ENCODE measurements at regions not wholly inside any gene's neighbourhood (a gene's known extent, or its start where the extent isn't known, plus 50 kb on each side); places are given as distances from the start of the nearest gene placed in this dataset.

DNA sequence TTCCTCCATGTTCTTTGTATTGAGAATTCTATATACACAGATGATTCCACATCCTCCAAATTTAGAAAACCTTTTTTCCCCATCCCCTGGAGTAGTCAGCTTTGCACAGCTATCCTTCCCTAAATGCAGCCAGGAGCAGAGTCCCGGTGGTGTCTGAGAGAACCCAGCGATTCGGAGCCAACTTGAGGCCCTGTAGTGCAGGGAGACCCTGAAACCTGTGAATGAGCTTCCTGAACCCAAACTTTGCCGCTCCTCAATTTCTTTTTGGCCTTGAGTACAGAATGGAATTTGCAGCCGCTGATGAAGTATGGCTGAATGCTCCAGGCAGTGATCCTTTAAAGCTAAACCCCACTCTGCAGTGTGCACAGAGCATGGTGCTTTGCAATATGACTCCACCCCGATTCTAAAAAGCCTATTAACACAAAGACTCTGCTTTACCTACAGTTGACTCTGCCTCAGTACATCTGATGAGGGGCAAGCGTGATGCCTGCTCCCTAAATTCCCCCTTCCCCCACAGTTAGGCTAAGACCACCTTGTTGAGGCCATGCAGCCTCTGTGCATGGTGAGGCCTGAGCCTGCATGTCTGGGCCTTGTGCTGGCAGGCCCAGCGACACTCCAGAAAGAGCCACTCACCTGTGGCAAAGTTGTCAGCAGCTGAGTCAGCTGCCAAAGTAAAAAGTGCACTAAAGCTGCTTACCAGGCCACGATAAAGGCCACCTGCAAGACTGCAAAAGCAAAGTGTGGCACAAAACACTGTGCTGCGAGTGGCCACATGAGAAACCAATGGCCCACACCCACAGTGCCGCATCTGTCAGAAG is 82.1 kb downstream of the PLEKHG1 start:
- no peak overlapping the region for H3K4me3 ChIP-seq (ENCODE audit: low read depth, low read length)
- TF ChIP-seq, protein P1, sequence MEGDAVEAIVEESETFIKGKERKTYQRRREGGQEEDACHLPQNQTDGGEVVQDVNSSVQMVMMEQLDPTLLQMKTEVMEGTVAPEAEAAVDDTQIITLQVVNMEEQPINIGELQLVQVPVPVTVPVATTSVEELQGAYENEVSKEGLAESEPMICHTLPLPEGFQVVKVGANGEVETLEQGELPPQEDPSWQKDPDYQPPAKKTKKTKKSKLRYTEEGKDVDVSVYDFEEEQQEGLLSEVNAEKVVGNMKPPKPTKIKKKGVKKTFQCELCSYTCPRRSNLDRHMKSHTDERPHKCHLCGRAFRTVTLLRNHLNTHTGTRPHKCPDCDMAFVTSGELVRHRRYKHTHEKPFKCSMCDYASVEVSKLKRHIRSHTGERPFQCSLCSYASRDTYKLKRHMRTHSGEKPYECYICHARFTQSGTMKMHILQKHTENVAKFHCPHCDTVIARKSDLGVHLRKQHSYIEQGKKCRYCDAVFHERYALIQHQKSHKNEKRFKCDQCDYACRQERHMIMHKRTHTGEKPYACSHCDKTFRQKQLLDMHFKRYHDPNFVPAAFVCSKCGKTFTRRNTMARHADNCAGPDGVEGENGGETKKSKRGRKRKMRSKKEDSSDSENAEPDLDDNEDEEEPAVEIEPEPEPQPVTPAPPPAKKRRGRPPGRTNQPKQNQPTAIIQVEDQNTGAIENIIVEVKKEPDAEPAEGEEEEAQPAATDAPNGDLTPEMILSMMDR (conservative IDR thresholded peaks at IDR 0.05; ENCODE audit: low read depth, low read length): no peak
- DNase-seq (ENCODE audit: low read depth): no peak

DNA sequence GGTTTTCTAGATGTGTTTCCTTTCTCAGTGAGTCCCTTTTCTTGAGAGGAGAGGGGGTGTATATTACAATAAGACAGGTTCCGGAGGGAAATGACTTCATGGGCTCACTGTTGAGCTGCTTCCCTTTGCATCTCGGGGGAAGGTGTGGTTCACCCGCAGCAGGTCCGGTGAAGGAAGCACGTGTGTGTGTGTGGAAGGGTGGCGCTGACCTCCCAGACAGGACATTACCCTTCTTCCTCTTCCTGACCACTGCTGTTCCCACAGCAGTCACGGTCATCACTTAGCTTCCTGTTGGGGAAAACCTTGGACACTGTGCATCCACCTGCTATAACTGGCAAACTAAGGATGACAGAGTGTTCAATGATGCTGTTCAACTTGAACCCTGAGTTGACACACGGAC is 83.6 kb downstream of the PLEKHG1 start:
- H3K4me3 ChIP-seq (ENCODE audit: low read depth, low read length): no peak overlapping the region
- TF ChIP-seq, protein P1 (conservative IDR thresholded peaks at IDR 0.05; ENCODE audit: low read depth, low read length): no peak
- no peak for DNase-seq (ENCODE audit: low read depth)

DNA sequence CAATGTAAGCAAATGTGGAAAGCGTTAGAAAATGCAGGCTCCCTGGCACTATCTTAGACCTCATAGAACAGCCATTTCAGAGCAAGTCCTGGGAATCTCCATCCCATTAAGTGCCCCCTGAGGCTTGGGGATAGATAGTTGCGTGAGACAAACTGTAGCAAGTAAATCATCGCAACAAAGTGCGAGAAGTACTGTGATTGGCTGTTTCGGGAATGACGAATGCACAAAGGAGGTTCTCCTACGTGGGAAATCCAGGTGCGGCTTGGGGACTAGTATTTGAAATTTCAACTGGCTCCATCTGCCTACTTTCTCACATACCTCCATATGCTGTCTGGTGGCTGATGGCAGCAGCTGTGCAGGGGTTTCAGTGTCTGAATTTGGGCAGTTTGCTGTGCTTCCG is 84.5 kb downstream of the PLEKHG1 start:
- no peak overlapping the region for H3K4me3 ChIP-seq (ENCODE audit: low read depth, low read length)
- DNase-seq (ENCODE audit: low read depth): no peak
- TF ChIP-seq, protein P1 (conservative IDR thresholded peaks at IDR 0.05; ENCODE audit: low read depth, low read length): no peak

DNA sequence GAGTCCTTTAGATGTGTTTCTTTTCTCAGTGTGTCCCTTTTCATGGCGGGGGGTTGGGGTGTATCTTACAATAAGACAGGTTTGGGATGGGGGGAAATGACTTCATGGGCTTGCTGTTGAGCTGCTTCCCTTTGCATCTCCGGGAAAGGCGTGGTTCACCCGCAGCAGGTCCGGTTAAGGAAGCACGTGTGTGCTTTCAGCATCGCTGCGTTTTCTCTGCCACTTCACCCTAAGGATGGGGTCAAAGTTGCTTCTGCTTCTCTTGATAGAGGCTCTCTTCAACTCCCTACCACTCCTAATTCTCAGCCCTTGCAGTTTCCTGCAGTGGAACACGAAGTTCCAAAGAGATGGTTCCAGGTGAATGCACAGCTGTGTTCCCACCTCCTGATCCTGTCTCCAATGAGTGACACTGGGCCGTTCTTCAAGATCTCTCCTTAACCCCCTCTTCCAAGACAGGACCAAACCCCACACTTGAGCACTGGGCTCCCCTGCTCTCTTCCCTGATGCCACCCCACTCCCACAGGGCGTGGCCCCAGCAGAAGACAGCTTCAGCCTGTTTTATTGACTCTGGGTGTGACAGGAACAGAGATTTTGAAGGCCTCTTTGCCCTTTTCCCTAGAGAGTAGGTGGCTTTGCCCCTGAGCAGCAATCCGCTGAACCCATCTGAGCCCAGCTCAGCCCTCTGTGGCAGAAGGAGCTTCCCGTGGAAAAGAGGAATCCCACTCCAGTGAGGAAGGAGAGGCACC is 85.2 kb downstream of the PLEKHG1 start:
- TF ChIP-seq, protein P1 (conservative IDR thresholded peaks at IDR 0.05; ENCODE audit: low read depth, low read length): no peak
- DNase-seq (ENCODE audit: low read depth): no peak
- no peak overlapping the region for H3K4me3 ChIP-seq (ENCODE audit: low read depth, low read length)

DNA sequence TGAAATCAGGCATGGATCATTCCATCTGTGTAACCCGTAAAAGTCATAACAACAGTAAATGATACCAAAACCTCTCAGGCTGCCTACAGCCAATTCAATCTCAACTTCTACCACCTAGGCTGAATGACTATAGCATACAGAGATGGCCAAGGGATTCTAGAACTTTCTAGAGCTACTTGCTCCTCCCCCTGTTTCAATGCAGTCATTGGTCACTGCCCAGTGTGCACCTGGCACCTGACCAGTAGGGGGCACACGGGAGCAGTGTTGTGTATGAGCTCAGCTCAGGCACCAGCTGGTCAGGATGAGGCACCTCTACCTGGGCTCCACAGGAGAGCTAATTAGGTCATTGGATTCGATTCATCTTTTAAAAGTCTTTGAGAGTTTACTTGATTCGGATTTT is 86.2 kb downstream of the PLEKHG1 start:
- TF ChIP-seq, protein P1 (conservative IDR thresholded peaks at IDR 0.05; ENCODE audit: low read depth, low read length): peak; percentile 62

DNA sequence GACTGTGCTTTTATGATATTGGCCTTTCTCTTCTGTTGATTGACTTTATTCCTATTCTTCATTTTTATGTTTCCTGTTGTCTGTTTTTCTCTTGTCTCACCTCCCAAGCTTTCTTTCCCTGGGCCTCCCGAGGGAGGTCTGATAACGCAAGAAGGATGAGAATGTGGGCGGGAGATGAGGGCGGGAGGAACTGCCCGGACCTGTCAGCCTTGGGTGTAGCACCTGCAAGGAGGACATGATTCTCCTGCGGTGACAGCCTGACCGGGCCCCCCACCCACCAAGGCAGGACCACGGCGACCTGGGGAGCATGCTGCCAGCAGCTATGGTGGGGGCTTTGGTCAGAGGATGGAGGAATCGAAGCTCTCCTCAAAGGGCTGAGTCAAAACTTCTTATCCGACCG is 86.9 kb downstream of the PLEKHG1 start:
- H3K4me3 ChIP-seq (ENCODE audit: low read depth, low read length): no peak overlapping the region
- no peak for DNase-seq (ENCODE audit: low read depth)
- TF ChIP-seq, protein P1 (conservative IDR thresholded peaks at IDR 0.05; ENCODE audit: low read depth, low read length): no peak

More for the DNA sequence above, 86.2 kb downstream of the PLEKHG1 start:
- peak; percentile 25 for DNase-seq (ENCODE audit: low read depth)
- H3K4me3 ChIP-seq (ENCODE audit: low read depth, low read length): no peak overlapping the region
